Left forelimb (tissue), 1 donor: ENCODE measurements at regions not wholly inside any gene's neighbourhood (a gene's known extent, or its start where the extent isn't known, plus 50 kb on each side); places are given as distances from the start of the nearest gene placed in this dataset.

ENCODE experiments used
- DNase-seq: peaks from one replicate; pipeline ENCODE4 v3.0.0-alpha.2; 2018; ENCODE audit warnings: low spot score

GRCh38 chr4:124321364-124321763 lies 391.2 kb downstream of the ANKRD50 start:
- DNase-seq, result no peak

GRCh38 chr4:124322234-124323065 lies 390.1 kb downstream of the ANKRD50 start:
- no peak for DNase-seq

DNA sequence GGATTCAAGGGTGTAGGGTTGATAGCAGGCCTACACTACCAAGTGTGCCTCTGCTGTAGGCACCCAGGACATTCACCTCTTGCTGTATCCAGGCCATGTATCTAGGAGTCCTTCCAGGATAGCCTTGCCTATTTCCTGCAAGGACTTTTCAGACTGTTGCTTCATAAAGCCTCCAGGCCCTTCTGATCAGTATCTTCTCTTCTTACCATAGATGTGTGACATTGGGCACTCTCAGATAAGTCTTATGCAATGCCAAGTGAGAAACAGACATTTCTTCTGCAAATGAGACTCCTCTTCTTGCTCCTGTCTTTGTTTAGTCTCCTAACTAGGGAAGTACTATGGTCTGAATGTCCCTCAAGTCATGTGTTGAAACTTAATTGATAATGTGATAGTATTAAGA lies 386.8 kb downstream of the ANKRD50 start:
- DNase-seq, result no peak

DNA sequence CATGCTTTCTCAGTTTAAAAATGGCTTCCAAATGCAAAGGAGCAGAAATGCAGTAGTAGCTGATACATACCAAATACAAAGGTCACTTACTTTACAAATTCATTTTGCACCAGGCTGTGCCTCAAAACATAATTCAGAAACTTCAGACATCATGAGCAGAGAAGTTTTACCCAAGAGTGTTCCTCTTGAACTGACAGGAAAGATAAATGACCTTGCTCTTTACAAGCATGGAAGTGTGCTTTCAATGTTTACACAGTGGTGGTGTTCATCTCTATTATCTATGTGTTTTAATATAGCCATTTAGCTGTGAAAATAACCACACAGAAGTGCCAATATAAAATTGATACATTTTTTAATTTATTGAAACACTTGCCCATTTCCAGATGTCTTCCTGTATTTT lies 383.4 kb downstream of the ANKRD50 start:
- no peak for DNase-seq

DNA sequence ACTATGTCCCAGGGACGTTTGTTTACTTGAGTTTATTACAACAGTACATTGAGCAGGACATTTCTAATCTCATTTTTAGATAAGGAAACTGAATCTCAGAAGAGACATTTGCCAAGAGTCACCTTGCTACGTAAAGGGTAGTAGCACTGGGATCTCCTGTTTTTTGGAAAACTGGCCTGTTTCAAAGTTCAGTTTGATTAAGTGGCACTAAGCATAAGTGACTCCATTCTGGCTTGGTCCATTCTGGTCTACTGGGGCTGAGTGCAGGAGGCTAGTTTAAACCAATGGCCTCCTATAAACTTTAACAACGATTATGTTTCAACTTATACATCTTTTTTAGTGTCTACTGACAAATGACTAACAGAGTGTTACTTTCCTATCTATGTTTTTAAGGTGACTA lies 382.5 kb downstream of the ANKRD50 start:
- no peak for DNase-seq

- DNase-seq, result no peak
Measured at GRCh38 chr4:124331781-124332180, 380.8 kb downstream of the ANKRD50 start.

DNA sequence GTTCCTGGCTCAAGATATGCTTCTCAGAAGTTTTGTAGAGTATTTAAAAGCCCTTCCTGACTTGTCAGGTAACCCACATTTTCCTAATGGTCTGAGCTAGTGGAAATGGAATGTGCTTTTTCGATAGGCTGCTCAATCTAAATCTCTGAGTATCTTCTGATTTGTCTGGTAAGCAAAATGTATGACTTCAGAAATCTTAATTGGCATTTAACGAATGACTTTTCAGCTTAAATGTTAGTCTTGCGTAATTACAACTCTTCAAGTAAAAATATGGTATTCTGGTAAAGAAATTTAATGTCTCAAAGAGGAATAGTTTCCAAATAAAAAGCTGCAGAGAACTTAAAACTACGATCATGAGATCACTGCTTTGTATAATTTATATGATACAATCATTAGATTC lies 379.1 kb downstream of the ANKRD50 start:
- DNase-seq, result no peak

GRCh38 chr4:124334119-124334518 lies 378.4 kb downstream of the ANKRD50 start:
- no peak for DNase-seq

- no peak for DNase-seq
Measured at GRCh38 chr4:124337874-124338273, 374.7 kb downstream of the ANKRD50 start.

- no peak for DNase-seq
Measured at GRCh38 chr4:124343661-124344171, 368.8 kb downstream of the ANKRD50 start.

DNA sequence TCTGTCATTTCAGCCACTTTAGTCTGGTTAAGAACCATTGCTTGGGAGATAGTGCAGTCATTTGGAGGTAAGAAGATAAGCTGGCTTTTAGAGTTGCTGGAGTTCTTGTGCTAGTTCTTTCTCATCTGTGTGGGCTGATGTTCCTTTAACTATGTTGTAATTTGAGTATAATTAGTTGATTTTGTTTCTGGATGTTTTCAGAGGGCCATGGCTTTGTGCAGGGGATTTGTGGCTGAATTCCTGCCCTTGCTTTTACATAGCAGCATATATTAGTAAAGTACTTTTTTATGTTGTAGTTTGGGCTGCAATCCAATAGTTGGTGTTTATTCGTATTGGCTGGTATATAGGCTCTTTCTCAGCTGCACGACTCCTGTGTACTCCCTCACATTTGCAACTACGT lies 339.6 kb downstream of the ANKRD50 start:
- DNase-seq, result no peak

- no peak for DNase-seq
Measured at GRCh38 chr4:124386163-124386562, 326.4 kb downstream of the ANKRD50 start.

DNA sequence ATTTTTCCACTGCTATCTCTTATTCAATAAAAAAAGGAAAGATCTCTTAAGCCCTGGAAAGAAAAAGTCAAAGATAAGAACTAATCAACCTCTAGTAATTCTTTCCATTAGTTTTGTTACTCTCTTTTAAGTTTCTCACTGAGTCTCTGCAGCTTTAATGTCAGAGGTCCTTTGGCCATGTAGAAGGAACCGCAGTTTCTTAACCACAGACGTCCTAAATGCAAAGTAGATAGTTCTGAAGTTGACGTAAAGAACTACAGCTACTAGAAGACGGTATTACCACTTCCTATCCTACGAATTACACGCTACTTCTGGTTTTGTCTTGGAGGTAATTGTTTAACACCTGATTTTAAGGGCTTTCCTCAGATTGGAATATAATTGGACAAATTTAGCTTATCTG lies 325.9 kb downstream of the ANKRD50 start:
- no peak for DNase-seq

DNA sequence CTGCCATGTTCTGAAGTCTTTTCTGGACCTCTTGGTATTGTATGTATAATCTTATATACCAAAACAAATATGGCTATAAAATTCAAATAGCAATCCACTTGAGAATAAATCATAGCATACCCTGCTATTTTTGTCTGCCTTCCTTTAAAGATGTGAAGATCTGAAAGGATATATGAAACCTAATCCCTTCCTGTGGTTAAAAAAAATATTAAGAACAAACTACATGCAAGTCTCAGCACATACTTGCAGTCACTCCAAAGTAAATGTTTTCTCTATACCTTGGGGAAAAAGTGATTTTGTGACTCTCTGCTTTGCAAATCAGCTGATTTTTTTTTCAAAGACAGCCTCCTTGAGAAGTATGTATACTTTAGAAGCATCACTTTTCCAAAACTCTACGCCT lies 322.9 kb downstream of the ANKRD50 start:
- no peak for DNase-seq

GRCh38 chr4:124390861-124391260 lies 321.7 kb downstream of the ANKRD50 start:
- no peak for DNase-seq

DNA sequence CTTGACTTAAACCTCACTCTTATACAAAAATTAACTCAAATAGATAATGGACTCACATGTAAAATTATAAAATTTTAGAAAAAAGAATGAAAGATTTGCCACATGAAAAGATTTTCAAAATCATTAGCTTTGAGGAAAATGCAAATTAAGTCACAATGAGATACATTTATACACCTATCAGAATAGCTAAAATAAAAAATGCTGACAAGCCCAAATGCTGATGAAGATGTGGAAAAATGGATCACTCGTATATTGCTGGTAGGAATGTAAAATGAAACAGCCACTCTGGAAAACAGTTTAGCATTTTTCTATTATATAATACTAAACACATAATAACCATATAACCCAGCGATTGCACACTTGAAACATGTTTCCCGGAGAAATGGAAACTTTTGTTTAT lies 316.2 kb downstream of the ANKRD50 start:
- DNase-seq, result no peak

- DNase-seq, result no peak
Measured at GRCh38 chr4:124401606-124402005, 310.9 kb downstream of the ANKRD50 start.

DNA sequence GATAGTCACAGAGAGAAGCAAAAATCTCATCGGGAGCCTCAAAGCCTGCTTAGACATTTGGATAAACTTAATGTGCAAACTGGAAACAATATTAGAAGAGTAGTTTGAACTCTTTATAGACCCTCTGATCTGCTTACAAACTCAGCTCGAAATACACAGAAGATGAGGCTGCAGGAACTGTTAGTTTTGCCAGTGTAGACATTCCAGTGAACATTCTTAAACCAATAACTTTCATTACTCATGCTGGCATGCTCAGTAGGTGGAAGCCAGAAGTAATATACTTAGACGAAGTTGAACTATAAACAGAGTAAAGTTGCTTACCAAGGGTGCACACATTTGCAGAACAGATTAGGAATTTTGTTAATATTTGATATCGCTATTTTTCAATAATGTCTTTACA lies 303.5 kb downstream of the ANKRD50 start:
- no peak for DNase-seq

DNA sequence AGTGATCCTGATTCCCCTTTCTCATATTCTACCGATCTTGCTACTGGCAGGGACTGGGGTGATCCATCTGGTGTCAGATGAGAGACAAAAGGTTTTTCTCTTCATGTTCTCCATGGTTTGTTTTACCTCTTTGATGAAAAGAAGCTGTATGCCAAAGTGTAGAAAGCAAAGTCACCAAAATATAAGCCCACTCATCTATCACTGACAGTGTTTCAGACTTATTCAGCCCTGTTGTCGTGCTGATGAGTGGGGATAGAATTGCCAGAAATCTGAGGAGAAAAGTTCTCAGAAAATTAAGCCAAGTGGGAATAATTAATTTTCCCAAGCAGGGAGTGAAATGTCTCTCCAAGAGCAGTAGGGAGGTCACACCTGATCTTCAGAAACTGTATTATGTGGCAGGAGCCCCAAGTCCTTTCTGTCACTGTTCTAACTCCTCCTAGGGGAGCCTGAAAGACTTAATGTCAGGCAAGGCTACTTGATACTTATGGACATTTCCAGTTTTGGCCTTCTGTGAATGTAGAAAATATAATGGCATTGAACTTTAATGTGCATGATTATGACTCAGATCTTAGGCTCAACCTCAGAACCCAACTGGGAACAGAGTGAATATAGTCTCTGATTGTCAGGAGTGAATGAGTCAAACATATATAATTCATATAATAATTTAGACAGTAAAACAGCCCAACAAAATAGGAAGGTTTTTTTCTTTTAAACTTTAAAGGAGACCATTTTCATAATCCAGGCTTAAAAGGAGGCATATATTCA lies 298.1 kb downstream of the ANKRD50 start:
- DNase-seq, result no peak

DNA sequence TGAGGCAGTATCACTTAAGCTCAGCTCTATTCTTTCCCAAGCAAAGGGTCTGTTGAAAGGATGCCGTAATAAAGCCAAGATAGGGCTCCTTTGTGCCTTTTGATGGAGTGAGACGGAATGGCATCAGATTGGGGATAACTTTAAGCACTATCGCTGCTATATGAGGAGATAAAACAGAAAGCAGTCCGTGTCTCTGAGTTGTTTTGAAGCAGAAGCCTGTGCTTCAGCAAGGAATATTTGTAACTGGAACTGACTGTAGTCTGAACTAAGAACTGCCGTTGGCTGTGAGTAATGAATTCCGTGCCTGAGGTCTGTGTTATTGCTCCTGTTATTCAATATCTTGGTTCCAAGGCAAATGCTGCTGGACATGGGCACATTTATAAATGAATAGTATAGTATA lies 297.4 kb downstream of the ANKRD50 start:
- no peak for DNase-seq

- DNase-seq, result no peak
Measured at GRCh38 chr4:124417371-124417770, 295.2 kb downstream of the ANKRD50 start.

DNA sequence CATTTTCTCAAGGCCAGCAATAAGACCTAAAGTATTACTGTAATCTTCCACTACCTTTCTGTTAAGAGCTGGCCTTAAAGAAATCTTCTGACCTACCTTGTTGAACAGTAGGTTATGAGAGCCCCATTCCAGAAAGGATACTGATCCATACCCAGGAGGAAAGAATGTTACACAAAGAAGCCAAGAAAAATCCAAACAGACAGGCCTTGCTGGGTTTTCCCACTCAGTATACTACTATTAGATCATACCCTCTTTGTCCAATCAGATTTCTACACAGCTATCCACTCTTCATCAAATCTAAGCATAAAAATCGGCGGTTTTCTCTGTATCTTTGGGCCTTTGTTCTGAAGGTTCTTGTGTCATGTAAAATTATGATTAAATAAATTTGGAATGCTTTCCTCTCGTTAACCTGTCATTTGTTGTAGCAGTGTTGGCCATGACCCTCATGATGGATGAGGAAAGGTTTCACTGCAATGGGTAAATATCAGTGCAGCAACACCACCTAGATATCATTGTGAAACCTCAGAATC lies 292.3 kb downstream of the ANKRD50 start:
- no peak for DNase-seq

DNA sequence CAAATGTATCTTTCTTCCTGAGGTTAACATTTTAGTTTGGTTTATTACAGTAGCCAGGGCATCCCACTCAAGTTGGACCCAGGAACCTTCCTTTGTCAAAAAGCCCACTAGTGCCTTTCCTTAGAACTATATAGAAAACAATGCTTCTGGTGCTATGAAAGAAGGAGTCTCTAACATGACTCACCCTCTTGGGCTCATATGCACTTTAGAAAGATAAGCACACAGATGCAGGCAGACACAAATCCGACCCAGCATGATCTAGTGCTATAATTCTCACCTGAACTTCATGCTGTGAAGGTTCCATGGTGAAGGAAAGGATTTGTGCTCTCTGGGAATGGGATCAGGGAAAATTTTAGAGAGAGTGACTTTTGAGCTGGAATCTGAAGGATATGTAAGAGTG lies 289.4 kb downstream of the ANKRD50 start:
- no peak for DNase-seq
